Activated naive CD4-positive, alpha-beta T cell treated with anti-CD3 and anti-CD28 coated beads for 36 hours (primary cell): ENCODE measurements at regions not wholly inside any gene's neighbourhood (a gene's known extent, or its start where the extent isn't known, plus 50 kb on each side); places are given as distances from the start of the nearest gene placed in this dataset.

Experiments
- CTCF ChIA-PET: fragments of 350-600 bp; sonication (Branson Sonifier 250); formaldehyde crosslinking; loops from one replicate; lab custom pipeline; 2021; ENCODE audit warnings: antibody characterized with exemption; lab: Charles Lee
- DNase-seq: peaks from one replicate; pipeline ENCODE4 v3.0.0-alpha.2; 2020
- H3K27ac Mint-ChIP-seq: one replicate; pipeline ENCODE4 v1.8.0; 2021; ENCODE audit warnings: mild to moderate bottlenecking, mixed read lengths
- H3K27me3 Mint-ChIP-seq: one replicate; pipeline ENCODE4 v1.8.0; 2021; ENCODE audit warnings: low read depth, mixed read lengths
- H3K36me3 Mint-ChIP-seq: one replicate; pipeline ENCODE4 v1.8.0; 2021; ENCODE audit warnings: low read depth, mixed read lengths
- H3K4me1 Mint-ChIP-seq: one replicate; pipeline ENCODE4 v1.8.0; 2021; ENCODE audit warnings: low read depth, mixed read lengths
- H3K4me3 Mint-ChIP-seq: one replicate; pipeline ENCODE4 v1.8.0; 2021; ENCODE audit warnings: mild to moderate bottlenecking, moderate library complexity, mixed read lengths
- H3K9me3 Mint-ChIP-seq: one replicate; pipeline ENCODE4 v1.8.0; 2021; ENCODE audit warnings: mixed read lengths
- intact Hi-C: fragments of 100-400 bp; cut with micrococcal nuclease; formaldehyde crosslinking; loops from one replicate; pipeline ENCODE4 v1.15.1; 2023

GRCh38 chr4:181964731-181965130 is 278.5 kb upstream of the TENM3 start:
- Mint-ChIP-seq H3K9me3 (peaks cover 4% of the 10 kb centered on the region), H3K4me3 (no peak overlapping the region), H3K4me1 (no peaks in the 10 kb centered on the region), H3K36me3 (no peaks in the 10 kb centered on the region), H3K27ac (no peak overlapping the region), H3K27me3 (no peaks in the 10 kb centered on the region)
- CTCF ChIA-PET, result no interaction called here
- DNase-seq, result no peak
- intact Hi-C loops, result no loop called here

- CTCF ChIA-PET, result no interaction called here
- no peak overlapping the region for H3K27ac Mint-ChIP-seq
- peaks cover 4% of the 10 kb centered on the region for H3K9me3 Mint-ChIP-seq
- no peaks in the 10 kb centered on the region for H3K4me1 Mint-ChIP-seq
- H3K36me3 Mint-ChIP-seq, result no peaks in the 10 kb centered on the region
- no peak overlapping the region for H3K4me3 Mint-ChIP-seq
- intact Hi-C loops, result no loop called here
- no peaks in the 10 kb centered on the region for H3K27me3 Mint-ChIP-seq
- DNase-seq, result no peak
These were observed 277.1 kb upstream of the TENM3 start for GRCh38 chr4:181966104-181966551.

- H3K27me3 Mint-ChIP-seq, result no peaks in the 10 kb centered on the region
- intact Hi-C loops, result no loop called here
- CTCF ChIA-PET, result no interaction called here
- no peak overlapping the region for H3K27ac Mint-ChIP-seq
- no peak for DNase-seq
- H3K36me3 Mint-ChIP-seq, result no peaks in the 10 kb centered on the region
- peaks cover 4% of the 10 kb centered on the region for H3K9me3 Mint-ChIP-seq
- peaks cover 3% of the 10 kb centered on the region for H3K4me1 Mint-ChIP-seq
- no peak overlapping the region for H3K4me3 Mint-ChIP-seq
These were observed 275.8 kb upstream of the TENM3 start for GRCh38 chr4:181967401-181967800.

DNA sequence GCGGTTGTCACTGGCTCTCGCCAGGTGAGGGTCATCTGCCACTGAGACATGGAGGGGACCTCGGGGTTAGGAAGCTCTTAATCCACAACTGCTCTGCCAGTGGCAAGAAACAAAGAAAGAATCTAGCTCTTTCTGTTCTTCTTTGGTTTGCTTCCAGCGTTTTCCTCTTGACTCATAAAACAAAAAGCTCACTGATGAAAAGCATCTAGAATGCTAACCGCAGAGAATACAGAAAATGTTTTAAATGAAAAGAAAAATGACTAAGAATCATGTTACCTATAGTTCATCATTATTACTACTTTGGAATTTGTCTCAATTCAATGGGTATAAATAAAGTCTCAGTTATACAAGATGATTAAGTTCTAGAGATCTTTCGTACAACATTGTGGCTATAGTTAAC is 274.8 kb upstream of the TENM3 start:
- peaks cover 2% of the 10 kb centered on the region for H3K9me3 Mint-ChIP-seq
- no peak for DNase-seq
- no peak overlapping the region for H3K4me3 Mint-ChIP-seq
- H3K36me3 Mint-ChIP-seq, result no peaks in the 10 kb centered on the region
- CTCF ChIA-PET, result no interaction called here
- peaks cover 3% of the 10 kb centered on the region for H3K4me1 Mint-ChIP-seq
- H3K27ac Mint-ChIP-seq, result no peak overlapping the region
- H3K27me3 Mint-ChIP-seq, result no peaks in the 10 kb centered on the region
- intact Hi-C loops, result no loop called here

DNA sequence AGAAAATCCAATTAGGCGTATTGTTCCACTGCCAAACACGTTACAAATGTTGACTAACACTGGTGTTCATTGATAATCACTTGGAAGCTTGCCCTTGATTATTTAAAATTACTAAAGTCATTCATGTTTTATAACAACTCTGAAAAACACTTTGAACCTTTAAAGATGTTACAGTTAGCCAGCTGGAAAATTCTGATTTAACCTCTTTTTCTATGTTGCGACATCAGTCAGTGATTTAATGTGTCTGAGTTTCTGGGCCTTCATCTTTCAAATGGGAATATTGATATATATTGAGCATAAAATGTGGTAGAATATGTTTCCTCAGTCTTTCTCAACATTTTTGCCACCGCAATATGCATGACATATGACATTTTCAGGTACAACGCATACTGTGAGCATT is 274.1 kb upstream of the TENM3 start:
- H3K9me3 Mint-ChIP-seq, result peaks cover 2% of the 10 kb centered on the region
- H3K36me3 Mint-ChIP-seq, result no peaks in the 10 kb centered on the region
- intact Hi-C loops, result no loop called here
- H3K4me3 Mint-ChIP-seq, result no peak overlapping the region
- CTCF ChIA-PET, result no interaction called here
- H3K4me1 Mint-ChIP-seq, result peaks cover 3% of the 10 kb centered on the region
- no peak overlapping the region for H3K27ac Mint-ChIP-seq
- DNase-seq, result no peak
- no peaks in the 10 kb centered on the region for H3K27me3 Mint-ChIP-seq

DNA sequence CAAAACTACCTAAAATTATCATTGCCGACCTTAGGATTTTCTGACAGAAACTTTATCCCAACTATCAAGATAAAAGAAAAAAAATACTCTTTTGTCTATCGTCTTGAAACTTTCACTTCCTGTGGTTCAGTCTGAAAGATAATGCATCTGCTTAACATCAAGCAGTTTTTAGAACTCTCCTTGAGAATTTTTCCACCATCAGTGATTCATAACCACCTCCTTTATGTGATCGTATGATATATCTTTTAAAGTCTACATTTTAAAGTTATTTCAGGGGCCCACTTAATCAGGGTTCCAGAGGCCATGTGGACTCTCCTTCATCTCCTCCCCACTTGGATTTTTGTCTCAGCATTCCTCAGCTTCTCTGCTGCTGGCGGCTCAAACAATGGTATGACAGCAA is 272.8 kb upstream of the TENM3 start:
- CTCF ChIA-PET, result no interaction called here
- Mint-ChIP-seq H3K4me1 (peaks cover 3% of the 10 kb centered on the region), H3K27ac (no peak overlapping the region), H3K4me3 (no peak overlapping the region), H3K36me3 (no peaks in the 10 kb centered on the region), H3K9me3 (peaks cover 1% of the 10 kb centered on the region), H3K27me3 (no peaks in the 10 kb centered on the region)
- intact Hi-C loops, result no loop called here
- no peak for DNase-seq

GRCh38 chr4:181971411-181971810 is 271.8 kb upstream of the TENM3 start:
- no peak overlapping the region for H3K27ac Mint-ChIP-seq
- intact Hi-C loops, result no loop called here
- CTCF ChIA-PET, result interaction anchor here (0.6 kb wide), 1 partner anchor 16 kb away, joined by 3 read pairs; no protein-coding TSS in a partner anchor

DNA sequence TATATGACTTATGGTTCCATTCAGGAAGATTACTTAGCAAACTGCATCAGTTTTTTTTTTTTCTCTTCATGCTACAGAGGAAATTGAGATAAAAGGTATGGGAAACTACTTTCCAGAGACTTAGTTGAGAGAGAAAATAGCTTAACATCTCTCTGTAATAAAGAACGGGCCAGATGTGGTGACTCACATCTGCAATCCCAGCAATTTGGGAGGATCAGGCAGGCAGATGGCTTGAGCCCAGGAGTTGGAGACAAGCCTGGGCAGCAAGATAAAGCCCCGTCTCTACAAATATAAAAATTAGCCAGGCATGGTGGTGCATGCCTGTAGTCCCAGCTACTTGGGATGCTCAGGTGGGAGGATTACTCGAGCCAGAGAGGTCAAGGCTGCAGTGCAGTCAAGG is 271.2 kb upstream of the TENM3 start:
- Mint-ChIP-seq H3K4me1 (peaks cover 3% of the 10 kb centered on the region), H3K9me3 (no peaks in the 10 kb centered on the region), H3K36me3 (no peaks in the 10 kb centered on the region), H3K27me3 (no peaks in the 10 kb centered on the region), H3K27ac (no peak overlapping the region), H3K4me3 (no peak overlapping the region)
- no peak for DNase-seq
- intact Hi-C loops, result no loop called here
- CTCF ChIA-PET, result interaction anchor here (0.6 kb wide), 1 partner anchor 15 kb away, joined by 3 read pairs; no protein-coding TSS in a partner anchor

More at GRCh38 chr4:181971411-181971810, 271.8 kb upstream of the TENM3 start:
- Mint-ChIP-seq H3K36me3 (no peaks in the 10 kb centered on the region), H3K27me3 (no peaks in the 10 kb centered on the region), H3K4me1 (peaks cover 3% of the 10 kb centered on the region), H3K4me3 (no peak overlapping the region), H3K9me3 (no peaks in the 10 kb centered on the region)
- DNase-seq, result no peak

DNA sequence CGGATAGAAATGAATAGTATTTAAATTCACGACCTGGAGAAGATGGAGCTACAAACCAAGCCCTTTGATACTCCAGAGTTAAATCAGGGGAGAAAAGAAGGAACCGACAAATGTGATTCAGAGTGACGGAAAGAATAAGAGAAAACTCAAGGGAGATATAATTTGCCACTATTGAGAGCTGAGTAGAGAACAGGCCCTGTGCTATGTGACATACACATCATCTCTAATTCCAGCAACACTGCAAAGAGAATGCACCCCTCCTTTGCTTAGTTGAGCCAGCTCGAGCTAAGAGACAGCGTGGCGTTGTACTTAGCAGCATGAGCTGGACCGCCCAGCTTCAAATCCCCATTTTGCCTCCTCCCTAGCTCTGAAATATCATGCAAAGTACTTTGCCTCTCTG is 266.4 kb upstream of the TENM3 start:
- Mint-ChIP-seq H3K9me3 (peaks cover 3% of the 10 kb centered on the region), H3K36me3 (no peaks in the 10 kb centered on the region), H3K4me1 (peaks cover 1% of the 10 kb centered on the region), H3K4me3 (no peak overlapping the region), H3K27me3 (no peaks in the 10 kb centered on the region), H3K27ac (no peak overlapping the region)
- no peak for DNase-seq
- intact Hi-C loops, result no loop called here
- CTCF ChIA-PET, result no interaction called here

- Mint-ChIP-seq H3K4me1 (no peaks in the 10 kb centered on the region), H3K4me3 (no peak overlapping the region), H3K27ac (no peak overlapping the region)
These were observed 260.8 kb upstream of the TENM3 start for GRCh38 chr4:181982437-181982836.

DNA sequence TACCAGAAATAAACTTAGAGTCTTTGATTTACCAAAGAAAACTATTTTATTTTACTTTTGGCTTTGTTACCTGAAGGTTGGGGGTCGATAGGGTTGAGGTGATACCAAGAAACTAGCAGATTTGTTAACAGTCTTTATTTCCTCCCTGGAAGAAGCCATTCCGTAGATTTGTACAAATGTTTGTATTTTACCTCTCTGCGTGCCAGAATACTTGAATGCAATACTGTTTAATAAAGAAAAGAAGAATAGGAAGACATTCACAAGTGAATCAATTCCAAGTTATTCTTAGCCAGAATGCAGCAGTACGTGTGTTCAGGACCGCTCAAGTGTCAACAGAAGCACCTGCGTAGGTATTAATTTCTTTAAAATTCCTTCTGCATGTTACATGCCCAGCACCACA is 260.3 kb upstream of the TENM3 start:
- Mint-ChIP-seq H3K27ac (no peak overlapping the region), H3K36me3 (no peaks in the 10 kb centered on the region), H3K4me3 (no peak overlapping the region), H3K4me1 (no peaks in the 10 kb centered on the region), H3K27me3 (no peaks in the 10 kb centered on the region), H3K9me3 (peaks cover 7% of the 10 kb centered on the region)
- intact Hi-C loops, result no loop called here
- CTCF ChIA-PET, result no interaction called here
- no peak for DNase-seq

More at GRCh38 chr4:181982437-181982836, 260.8 kb upstream of the TENM3 start:
- intact Hi-C loops, result no loop called here
- Mint-ChIP-seq H3K36me3 (no peaks in the 10 kb centered on the region), H3K9me3 (peaks cover 7% of the 10 kb centered on the region), H3K27me3 (no peaks in the 10 kb centered on the region)
- CTCF ChIA-PET, result interaction anchor here (1.0 kb wide), 1 partner anchor 16 kb away, joined by 3 read pairs; no protein-coding TSS in a partner anchor
- DNase-seq, result no peak

- Mint-ChIP-seq H3K36me3 (no peaks in the 10 kb centered on the region), H3K27ac (no peak overlapping the region), H3K27me3 (no peaks in the 10 kb centered on the region), H3K4me3 (no peak overlapping the region), H3K4me1 (no peaks in the 10 kb centered on the region), H3K9me3 (peaks cover 4% of the 10 kb centered on the region)
- CTCF ChIA-PET, result interaction anchor here (0.6 kb wide), 1 partner anchor 16 kb away, joined by 3 read pairs; no protein-coding TSS in a partner anchor
- intact Hi-C loops, result no loop called here
- no peak for DNase-seq
These were observed 255.8 kb upstream of the TENM3 start for GRCh38 chr4:181987392-181987791.

GRCh38 chr4:181989071-181989470 is 254.1 kb upstream of the TENM3 start:
- DNase-seq, result no peak
- no peak overlapping the region for H3K4me3 Mint-ChIP-seq
- intact Hi-C loops, result no loop called here
- no peaks in the 10 kb centered on the region for H3K36me3 Mint-ChIP-seq
- H3K27ac Mint-ChIP-seq, result no peak overlapping the region
- CTCF ChIA-PET, result no interaction called here
- H3K9me3 Mint-ChIP-seq, result peaks cover 4% of the 10 kb centered on the region
- H3K27me3 Mint-ChIP-seq, result no peaks in the 10 kb centered on the region
- no peaks in the 10 kb centered on the region for H3K4me1 Mint-ChIP-seq
